Gastroesophageal sphincter (tissue), 3 donors: ENCODE measurements at regions not wholly inside any gene's neighbourhood (a gene's known extent, or its start where the extent isn't known, plus 50 kb on each side); places are given as distances from the start of the nearest gene placed in this dataset.

Source experiments
- CTCF ChIP-seq, 4 experiments: fragments of 200-600 bp in 2 of 4; fragments of 450-650 bp in 2 of 4; sonication (generic) in 1 of 4; IDR thresholded peaks; one replicate each; pipeline ENCODE4 v1.5.1; 2017 to 2019; ENCODE audit warnings: antibody characterized with exemption in 4 of 4, mild to moderate bottlenecking in 2 of 4, moderate library complexity in 2 of 4
- EP300 ChIP-seq: sonication (generic); formaldehyde crosslinking; IDR thresholded peaks from one replicate; pipeline ENCODE4 v1.6.1; 2017; ENCODE audit warnings: antibody characterized with exemption, mild to moderate bottlenecking

GRCh38 chr2:205864491-205864890 is 182.2 kb downstream of the NRP2 start:
- TF ChIP-seq EP300 (no peak), CTCF (IDR thresholded peaks at IDR 0.05) (no peak)
